ENCODE measurements at regions not wholly inside any gene's neighbourhood (a gene's known extent, or its start where the extent isn't known, plus 50 kb on each side); places are given as distances from the start of the nearest gene placed in this dataset.

DNA sequence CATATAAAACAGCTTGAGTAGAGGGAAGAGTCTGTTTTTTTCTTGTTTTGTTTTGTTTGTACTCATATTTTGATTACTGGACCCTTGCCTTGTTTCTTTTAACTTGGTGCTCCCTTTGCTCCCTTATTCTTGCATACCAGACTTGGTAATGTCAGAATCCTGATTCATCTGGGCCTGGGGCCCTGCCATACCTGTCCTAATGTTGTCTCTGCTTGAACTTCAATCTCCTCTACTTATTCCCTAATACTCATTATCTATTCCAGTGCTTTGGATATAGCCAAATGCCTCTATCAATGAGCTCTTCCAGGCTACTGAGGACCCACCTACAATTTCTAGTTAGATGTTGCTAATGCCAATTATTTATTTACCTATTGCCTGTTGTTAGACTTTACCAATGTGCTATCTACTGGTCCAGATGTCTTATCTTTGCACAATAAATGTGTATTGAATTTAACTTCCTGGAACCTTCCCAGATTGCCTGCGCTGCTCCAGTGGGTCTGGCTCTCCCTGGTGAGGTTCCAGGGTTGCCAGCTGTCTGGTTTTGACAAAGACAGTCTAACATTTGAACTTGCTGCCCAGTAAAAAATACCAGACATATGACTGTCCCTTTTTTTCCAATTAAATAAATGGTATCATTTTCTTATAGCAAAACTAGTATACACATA, 64.4 kb upstream of the ACSL4 start:
- TF ChIP-seq, protein P1, sequence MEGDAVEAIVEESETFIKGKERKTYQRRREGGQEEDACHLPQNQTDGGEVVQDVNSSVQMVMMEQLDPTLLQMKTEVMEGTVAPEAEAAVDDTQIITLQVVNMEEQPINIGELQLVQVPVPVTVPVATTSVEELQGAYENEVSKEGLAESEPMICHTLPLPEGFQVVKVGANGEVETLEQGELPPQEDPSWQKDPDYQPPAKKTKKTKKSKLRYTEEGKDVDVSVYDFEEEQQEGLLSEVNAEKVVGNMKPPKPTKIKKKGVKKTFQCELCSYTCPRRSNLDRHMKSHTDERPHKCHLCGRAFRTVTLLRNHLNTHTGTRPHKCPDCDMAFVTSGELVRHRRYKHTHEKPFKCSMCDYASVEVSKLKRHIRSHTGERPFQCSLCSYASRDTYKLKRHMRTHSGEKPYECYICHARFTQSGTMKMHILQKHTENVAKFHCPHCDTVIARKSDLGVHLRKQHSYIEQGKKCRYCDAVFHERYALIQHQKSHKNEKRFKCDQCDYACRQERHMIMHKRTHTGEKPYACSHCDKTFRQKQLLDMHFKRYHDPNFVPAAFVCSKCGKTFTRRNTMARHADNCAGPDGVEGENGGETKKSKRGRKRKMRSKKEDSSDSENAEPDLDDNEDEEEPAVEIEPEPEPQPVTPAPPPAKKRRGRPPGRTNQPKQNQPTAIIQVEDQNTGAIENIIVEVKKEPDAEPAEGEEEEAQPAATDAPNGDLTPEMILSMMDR (IDR thresholded peaks at IDR 0.05 in 4 of 5, conservative IDR thresholded peaks at IDR 0.05 in 1 of 5) = no peak
- TF ChIP-seq POLR2A (IDR thresholded peaks at IDR 0.05) = no peak
